ENCODE measurements at regions not wholly inside any gene's neighbourhood (a gene's known extent, or its start where the extent isn't known, plus 50 kb on each side); places are given as distances from the start of the nearest gene placed in this dataset.
"Not testable (repeated sequence)": the region's sequence is repeated elsewhere in the genome, so short reads cannot be mapped to it uniquely, and the experiment has no call there.

GRCh38 chr1:239112101-239112935 lies 274.1 kb upstream of the CHRM3 start:
- H3K9me3 ChIP-seq (ENCODE audit: low read depth, low read length), result no peaks in the 10 kb centered on the region
- no peak for DNase-seq (ENCODE audit: low read depth, low spot score)
- H3K9ac ChIP-seq (ENCODE audit: insufficient read length), result no peak overlapping the region
- no peak overlapping the region for H3K27ac ChIP-seq
- no peak overlapping the region for H3K4me3 ChIP-seq
- no peak for TF ChIP-seq EZH2 (IDR thresholded peaks at IDR 0.05)
- no peak for TF ChIP-seq POLR2AphosphoS5 (IDR thresholded peaks at IDR 0.05; ENCODE audit: borderline replicate concordance, low read depth, low read length)
- TF ChIP-seq FOXP2 (optimal IDR thresholded peaks at IDR 0.05; ENCODE audit: control extremely low read depth, extremely low read length, insufficient read depth), result no peak
- H3K36me3 ChIP-seq (ENCODE audit: insufficient read depth, low read length), result no peaks in the 10 kb centered on the region

GRCh38 chr1:239107676-239108075 lies 278.7 kb upstream of the CHRM3 start:
- Histone ChIP-seq H3K27ac (no peak overlapping the region), H3K9me3 (ENCODE audit: low read depth, low read length) (no peaks in the 10 kb centered on the region), H3K9ac (ENCODE audit: insufficient read length) (no peak overlapping the region), H3K4me3 (no peak overlapping the region), H3K36me3 (ENCODE audit: insufficient read depth, low read length) (no peaks in the 10 kb centered on the region)
- TF ChIP-seq FOXP2 (optimal IDR thresholded peaks at IDR 0.05; ENCODE audit: control extremely low read depth, extremely low read length, insufficient read depth) (no peak), EZH2 (IDR thresholded peaks at IDR 0.05) (no peak), POLR2AphosphoS5 (IDR thresholded peaks at IDR 0.05; ENCODE audit: borderline replicate concordance, low read depth, low read length) (no peak)
- no peak for DNase-seq (ENCODE audit: low read depth, low spot score)

GRCh38 chr1:239106689-239107088 lies 279.7 kb upstream of the CHRM3 start:
- H3K9me3 ChIP-seq (ENCODE audit: low read depth, low read length); H3K27ac ChIP-seq; DNase-seq (ENCODE audit: low read depth, low spot score); H3K9ac ChIP-seq (ENCODE audit: insufficient read length); H3K36me3 ChIP-seq (ENCODE audit: insufficient read depth, low read length); H3K4me3 ChIP-seq: not testable (repeated sequence)

- Histone ChIP-seq H3K36me3 (ENCODE audit: insufficient read depth, low read length) (no peaks in the 10 kb centered on the region), H3K9ac (ENCODE audit: insufficient read length) (no peak overlapping the region), H3K9me3 (ENCODE audit: low read depth, low read length) (no peaks in the 10 kb centered on the region), H3K27ac (no peak overlapping the region), H3K4me3 (no peak overlapping the region)
- no peak for DNase-seq (ENCODE audit: low read depth, low spot score)
- TF ChIP-seq FOXP2 (optimal IDR thresholded peaks at IDR 0.05; ENCODE audit: control extremely low read depth, extremely low read length, insufficient read depth) (no peak), EZH2 (IDR thresholded peaks at IDR 0.05) (no peak), POLR2AphosphoS5 (IDR thresholded peaks at IDR 0.05; ENCODE audit: borderline replicate concordance, low read depth, low read length) (no peak)
Measured at GRCh38 chr1:239098400-239099037, 287.8 kb upstream of the CHRM3 start.

- DNase-seq (ENCODE audit: low read depth, low spot score), result no peak
- Histone ChIP-seq H3K27ac (no peak overlapping the region), H3K9me3 (ENCODE audit: low read depth, low read length) (no peaks in the 10 kb centered on the region), H3K4me3 (no peak overlapping the region), H3K36me3 (ENCODE audit: insufficient read depth, low read length) (no peaks in the 10 kb centered on the region), H3K9ac (ENCODE audit: insufficient read length) (no peak overlapping the region)
- TF ChIP-seq POLR2AphosphoS5 (IDR thresholded peaks at IDR 0.05; ENCODE audit: borderline replicate concordance, low read depth, low read length), result no peak
- TF ChIP-seq EZH2 (IDR thresholded peaks at IDR 0.05), result no peak
- no peak for TF ChIP-seq FOXP2 (optimal IDR thresholded peaks at IDR 0.05; ENCODE audit: control extremely low read depth, extremely low read length, insufficient read depth)
Measured at GRCh38 chr1:239091537-239091936, 294.8 kb upstream of the CHRM3 start.

GRCh38 chr1:239084459-239085080 lies 301.8 kb upstream of the CHRM3 start:
- Histone ChIP-seq H3K27ac (no peak overlapping the region), H3K9ac (ENCODE audit: insufficient read length) (no peak overlapping the region), H3K4me3 (no peak overlapping the region), H3K9me3 (ENCODE audit: low read depth, low read length) (no peaks in the 10 kb centered on the region), H3K36me3 (ENCODE audit: insufficient read depth, low read length) (no peaks in the 10 kb centered on the region)
- DNase-seq (ENCODE audit: low read depth, low spot score), result no peak
- no peak for TF ChIP-seq EZH2 (IDR thresholded peaks at IDR 0.05)
- no peak for TF ChIP-seq FOXP2 (optimal IDR thresholded peaks at IDR 0.05; ENCODE audit: control extremely low read depth, extremely low read length, insufficient read depth)
- no peak for TF ChIP-seq POLR2AphosphoS5 (IDR thresholded peaks at IDR 0.05; ENCODE audit: borderline replicate concordance, low read depth, low read length)

- not testable (repeated sequence) for H3K27ac ChIP-seq; H3K4me3 ChIP-seq; H3K9me3 ChIP-seq (ENCODE audit: low read depth, low read length); DNase-seq (ENCODE audit: low read depth, low spot score); H3K36me3 ChIP-seq (ENCODE audit: insufficient read depth, low read length); H3K9ac ChIP-seq (ENCODE audit: insufficient read length)
Measured at GRCh38 chr1:239081947-239082346, 304.4 kb upstream of the CHRM3 start.

GRCh38 chr1:239067480-239067879 lies 318.9 kb upstream of the CHRM3 start:
- no peak for TF ChIP-seq EZH2 (IDR thresholded peaks at IDR 0.05)
- TF ChIP-seq FOXP2 (optimal IDR thresholded peaks at IDR 0.05; ENCODE audit: control extremely low read depth, extremely low read length, insufficient read depth), result no peak
- TF ChIP-seq POLR2AphosphoS5 (IDR thresholded peaks at IDR 0.05; ENCODE audit: borderline replicate concordance, low read depth, low read length), result no peak
- Histone ChIP-seq H3K9ac (ENCODE audit: insufficient read length) (no peak overlapping the region), H3K27ac (no peak overlapping the region), H3K4me3 (no peak overlapping the region), H3K36me3 (ENCODE audit: insufficient read depth, low read length) (no peaks in the 10 kb centered on the region), H3K9me3 (ENCODE audit: low read depth, low read length) (no peaks in the 10 kb centered on the region)
- DNase-seq (ENCODE audit: low read depth, low spot score), result no peak

Data from SK-N-MC (cell line).